GM12873 (cell line): ENCODE measurements at regions not wholly inside any gene's neighbourhood (a gene's known extent, or its start where the extent isn't known, plus 50 kb on each side); places are given as distances from the start of the nearest gene placed in this dataset.

Experiments used
- CTCF ChIP-seq: IDR thresholded peaks from 2 replicates; pipeline ENCODE4 v1.5.1; 2012; ENCODE audit warnings: low read depth, mild to moderate bottlenecking, moderate library complexity, low read length, control low read depth; ENCODE audit not compliant: insufficient read depth; ENCODE audit errors: missing control alignments

- TF ChIP-seq CTCF: no peak
These were observed 623.9 kb upstream of the CRIM1 start for GRCh38 chr2:35731674-35732073.

GRCh38 chr2:35714883-35715282 is 640.7 kb upstream of the CRIM1 start:
- TF ChIP-seq CTCF: no peak

GRCh38 chr2:35708411-35708923 is 647.1 kb upstream of the CRIM1 start:
- TF ChIP-seq CTCF: no peak

- no peak for TF ChIP-seq CTCF
These were observed 667.3 kb upstream of the CRIM1 start for GRCh38 chr2:35688309-35688708.

GRCh38 chr2:35651688-35652323 is 703.8 kb upstream of the CRIM1 start:
- TF ChIP-seq CTCF: no peak

- no peak for TF ChIP-seq CTCF
These were observed 740.9 kb upstream of the CRIM1 start for GRCh38 chr2:35614640-35615039.

GRCh38 chr2:35606394-35606793 is 749.2 kb upstream of the CRIM1 start:
- TF ChIP-seq CTCF: no peak

GRCh38 chr2:35598310-35598709 is 757.3 kb upstream of the CRIM1 start:
- TF ChIP-seq CTCF: no peak
